AG04449 (cell line): ENCODE measurements at regions not wholly inside any gene's neighbourhood (a gene's known extent, or its start where the extent isn't known, plus 50 kb on each side); places are given as distances from the start of the nearest gene placed in this dataset.

Source experiments
- CTCF ChIA-PET: fragments of 350-600 bp; formaldehyde crosslinking; extraction: SDS; loops from one replicate; lab custom pipeline; 2021; ENCODE audit warnings: antibody characterized with exemption; lab: Yijun Ruan, JAX
- POLR2A ChIA-PET: fragments of 400-600, 350-600 bp; formaldehyde crosslinking; extraction: SDS; loops from one replicate; lab custom pipeline; 2020; ENCODE audit warnings: antibody characterized with exemption, inconsistent platforms; lab: Yijun Ruan, JAX
- DNase-seq: peaks from one replicate; pipeline ENCODE4 v3.0.0-alpha.2; 2010; ENCODE audit warnings: low read depth, low spot score
- H3K4me3 ChIP-seq: 2 replicates; pipeline ENCODE4 v1.5.1; 2011; ENCODE audit warnings: low read depth, mild to moderate bottlenecking, control low read depth, low read length
- TF ChIP-seq, protein P1 (sequence below): IDR thresholded peaks from one replicate; pipeline ENCODE4 v1.5.1; 2011; ENCODE audit warnings: mild to moderate bottlenecking, moderate library complexity, low read length, control low read depth, inconsistent platforms; ENCODE audit not compliant: insufficient read depth; ENCODE audit errors: missing control alignments

DNA sequence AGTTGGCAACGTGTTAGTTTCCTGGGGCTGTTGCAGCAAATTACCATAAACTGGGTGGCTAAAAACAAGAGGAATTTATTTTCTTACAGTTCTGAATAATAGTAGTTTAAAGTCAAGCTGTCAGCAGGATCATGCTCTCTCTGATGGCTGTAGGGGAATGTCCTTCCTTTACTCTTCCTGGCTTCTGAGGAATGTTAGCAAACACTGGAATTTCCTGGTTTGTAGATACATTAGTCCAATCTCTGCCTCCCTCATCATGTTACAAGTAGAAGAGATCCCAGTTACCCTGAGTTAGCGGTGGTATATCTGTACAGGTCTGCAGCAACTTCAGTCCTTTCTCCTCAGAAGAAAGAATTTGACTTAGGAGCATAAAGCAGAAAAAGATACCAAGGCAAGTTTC, 2249.1 kb downstream of the NCAM2 start:
- ChIA-PET POLR2A (no interaction called here), CTCF (no interaction called here)
- TF ChIP-seq, protein P1, sequence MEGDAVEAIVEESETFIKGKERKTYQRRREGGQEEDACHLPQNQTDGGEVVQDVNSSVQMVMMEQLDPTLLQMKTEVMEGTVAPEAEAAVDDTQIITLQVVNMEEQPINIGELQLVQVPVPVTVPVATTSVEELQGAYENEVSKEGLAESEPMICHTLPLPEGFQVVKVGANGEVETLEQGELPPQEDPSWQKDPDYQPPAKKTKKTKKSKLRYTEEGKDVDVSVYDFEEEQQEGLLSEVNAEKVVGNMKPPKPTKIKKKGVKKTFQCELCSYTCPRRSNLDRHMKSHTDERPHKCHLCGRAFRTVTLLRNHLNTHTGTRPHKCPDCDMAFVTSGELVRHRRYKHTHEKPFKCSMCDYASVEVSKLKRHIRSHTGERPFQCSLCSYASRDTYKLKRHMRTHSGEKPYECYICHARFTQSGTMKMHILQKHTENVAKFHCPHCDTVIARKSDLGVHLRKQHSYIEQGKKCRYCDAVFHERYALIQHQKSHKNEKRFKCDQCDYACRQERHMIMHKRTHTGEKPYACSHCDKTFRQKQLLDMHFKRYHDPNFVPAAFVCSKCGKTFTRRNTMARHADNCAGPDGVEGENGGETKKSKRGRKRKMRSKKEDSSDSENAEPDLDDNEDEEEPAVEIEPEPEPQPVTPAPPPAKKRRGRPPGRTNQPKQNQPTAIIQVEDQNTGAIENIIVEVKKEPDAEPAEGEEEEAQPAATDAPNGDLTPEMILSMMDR, result no peak

DNA sequence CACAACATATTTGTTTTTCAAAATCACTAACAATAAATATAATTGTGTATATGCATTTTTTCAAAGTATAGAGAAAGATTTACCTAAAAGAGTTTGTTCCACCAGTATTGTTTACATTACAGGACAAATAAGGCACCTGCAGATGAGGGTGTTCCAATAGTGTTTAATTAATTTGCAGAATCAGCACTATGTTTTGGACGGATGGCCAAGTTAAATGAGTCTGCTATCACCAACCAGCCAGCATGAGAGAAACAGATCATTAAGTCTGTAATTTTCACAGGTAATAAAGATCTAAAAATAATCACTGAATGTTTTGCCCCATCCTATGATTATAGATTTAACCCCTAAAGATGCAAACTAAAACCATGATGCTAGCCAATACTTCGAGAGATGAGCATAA, 2247.0 kb downstream of the NCAM2 start:
- POLR2A ChIA-PET, result no interaction called here
- TF ChIP-seq, protein P1, result no peak
- no peak for DNase-seq
- H3K4me3 ChIP-seq, result no peak overlapping the region
- CTCF ChIA-PET, result no interaction called here

More for the DNA sequence above, 2249.1 kb downstream of the NCAM2 start:
- no peak for DNase-seq
- H3K4me3 ChIP-seq, result no peak overlapping the region

DNA sequence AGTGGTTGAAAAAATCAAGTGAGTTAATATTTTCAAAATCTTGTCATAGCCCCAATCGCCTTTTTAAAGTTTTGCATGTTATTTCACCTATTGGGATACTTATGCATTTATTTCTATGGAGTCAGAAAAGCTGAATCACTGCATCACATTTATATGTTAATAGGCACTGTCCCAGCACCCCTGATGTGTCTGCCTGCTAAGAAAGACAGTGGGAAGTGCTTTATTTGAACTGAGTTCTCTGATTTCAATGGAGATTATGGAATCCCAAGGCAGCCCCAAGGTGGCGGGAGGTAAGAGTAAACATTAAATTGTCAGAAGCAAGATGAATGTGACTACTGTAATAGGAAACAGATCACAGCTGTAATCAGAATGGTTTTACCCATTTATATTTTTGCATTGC, 2225.7 kb downstream of the NCAM2 start:
- CTCF ChIA-PET, result no interaction called here

DNA sequence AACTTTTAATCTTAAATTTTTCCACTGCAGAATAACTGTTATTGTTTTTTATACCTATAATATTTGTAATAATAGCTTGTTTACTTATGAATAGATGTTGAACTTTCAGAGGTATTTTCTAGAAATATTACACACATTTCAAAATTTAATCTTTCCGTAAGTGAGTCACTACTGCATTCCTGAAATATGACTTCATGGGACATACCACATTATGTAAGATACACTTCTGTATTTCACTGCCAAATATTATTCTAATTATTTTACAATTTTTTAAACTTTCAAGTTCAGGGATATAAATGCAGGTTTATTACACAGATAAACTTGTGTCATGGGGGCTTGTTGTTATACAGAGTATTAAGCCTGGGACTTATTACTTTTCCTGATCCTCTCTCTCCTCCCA, 2220.5 kb downstream of the NCAM2 start:
- TF ChIP-seq, protein P1, result no peak
- ChIA-PET POLR2A (no interaction called here), CTCF (no interaction called here)
- no peak for DNase-seq
- no peak overlapping the region for H3K4me3 ChIP-seq

More for the DNA sequence above, 2225.7 kb downstream of the NCAM2 start:
- TF ChIP-seq, protein P1, result no peak
- H3K4me3 ChIP-seq, result no peak overlapping the region
- POLR2A ChIA-PET, result no interaction called here
- DNase-seq, result no peak

DNA sequence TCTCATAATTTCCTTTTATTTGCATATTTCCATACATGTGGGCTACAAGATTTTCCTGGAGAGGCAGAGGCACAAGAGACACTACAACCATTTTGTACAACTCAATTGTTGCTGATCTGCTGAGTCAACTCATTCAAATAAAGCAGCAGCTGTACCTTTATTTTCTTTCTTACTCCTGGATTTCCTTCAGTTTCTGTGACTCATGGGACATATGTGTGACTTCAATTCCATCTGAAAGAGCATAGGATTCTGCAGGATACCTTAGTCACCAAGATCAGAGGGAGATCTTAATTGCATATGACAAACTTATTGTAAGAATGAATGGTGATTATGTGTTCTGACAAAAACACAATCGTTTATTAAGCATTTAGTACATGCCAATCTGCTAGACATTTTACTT, 2219.4 kb downstream of the NCAM2 start:
- H3K4me3 ChIP-seq, result no peak overlapping the region
- CTCF ChIA-PET, result no interaction called here
- POLR2A ChIA-PET, result no interaction called here
- TF ChIP-seq, protein P1, result no peak
- no peak for DNase-seq

DNA sequence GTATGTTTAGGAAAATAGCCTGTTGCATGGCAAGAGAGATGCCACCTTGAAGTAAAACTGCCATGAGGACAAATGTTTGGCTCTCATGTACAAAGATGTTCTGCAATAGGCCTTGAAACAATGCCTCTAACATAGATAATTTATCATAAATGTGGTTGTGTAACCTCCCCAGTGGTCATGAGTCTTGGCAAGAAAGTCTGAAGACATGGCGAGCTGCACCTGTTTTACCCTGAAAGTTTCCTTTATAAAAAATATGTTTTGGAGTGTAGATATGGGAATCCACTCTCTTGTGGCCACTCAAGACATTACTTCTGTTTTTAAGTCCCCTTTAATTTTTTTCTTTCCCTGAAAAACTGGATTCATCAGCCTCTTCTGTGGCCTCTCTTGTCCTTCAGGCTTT, 2217.1 kb downstream of the NCAM2 start:
- ChIA-PET CTCF (no interaction called here), POLR2A (no interaction called here)
- DNase-seq, result no peak
- TF ChIP-seq, protein P1, result no peak
- no peak overlapping the region for H3K4me3 ChIP-seq
